ENCODE measurements at regions not wholly inside any gene's neighbourhood (a gene's known extent, or its start where the extent isn't known, plus 50 kb on each side); places are given as distances from the start of the nearest gene placed in this dataset.

DNA sequence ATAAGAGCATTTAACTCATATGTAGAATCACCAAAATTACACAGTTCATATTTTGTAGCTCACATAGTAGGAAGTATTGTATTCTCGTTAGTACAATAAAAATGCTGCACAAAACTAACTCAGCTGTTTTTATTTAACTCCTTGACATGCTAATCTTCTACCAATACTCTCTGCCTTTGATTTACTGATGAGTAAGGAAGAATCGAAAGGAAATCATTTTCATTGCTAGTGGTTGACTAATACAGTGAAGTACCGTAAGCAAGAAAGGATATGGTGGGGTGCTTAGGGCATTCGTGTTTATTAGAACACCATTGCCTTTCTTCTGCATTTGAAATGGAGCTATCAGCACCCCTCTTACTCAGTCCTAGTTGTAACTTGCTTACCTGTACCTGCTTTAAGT, 1239.1 kb upstream of the TENM3 start:
- Histone ChIP-seq H3K27ac (no peak overlapping the region), H3K9me3 (no peaks in the 10 kb centered on the region), H3K36me3 (ENCODE audit: low read depth, missing control alignments) (no peaks in the 10 kb centered on the region), H3K27me3 (no peaks in the 10 kb centered on the region), H3K4me1 (no peaks in the 10 kb centered on the region), H3K4me3 (no peak overlapping the region)
- intact Hi-C loops (cut with DNase I; ENCODE audit: low total_unique reads), result no loop called here
- WGBS, 2 donors, result 88 to 89% methylated on average over 4 of the region's 4 CpGs
- TF ChIP-seq, protein P1, sequence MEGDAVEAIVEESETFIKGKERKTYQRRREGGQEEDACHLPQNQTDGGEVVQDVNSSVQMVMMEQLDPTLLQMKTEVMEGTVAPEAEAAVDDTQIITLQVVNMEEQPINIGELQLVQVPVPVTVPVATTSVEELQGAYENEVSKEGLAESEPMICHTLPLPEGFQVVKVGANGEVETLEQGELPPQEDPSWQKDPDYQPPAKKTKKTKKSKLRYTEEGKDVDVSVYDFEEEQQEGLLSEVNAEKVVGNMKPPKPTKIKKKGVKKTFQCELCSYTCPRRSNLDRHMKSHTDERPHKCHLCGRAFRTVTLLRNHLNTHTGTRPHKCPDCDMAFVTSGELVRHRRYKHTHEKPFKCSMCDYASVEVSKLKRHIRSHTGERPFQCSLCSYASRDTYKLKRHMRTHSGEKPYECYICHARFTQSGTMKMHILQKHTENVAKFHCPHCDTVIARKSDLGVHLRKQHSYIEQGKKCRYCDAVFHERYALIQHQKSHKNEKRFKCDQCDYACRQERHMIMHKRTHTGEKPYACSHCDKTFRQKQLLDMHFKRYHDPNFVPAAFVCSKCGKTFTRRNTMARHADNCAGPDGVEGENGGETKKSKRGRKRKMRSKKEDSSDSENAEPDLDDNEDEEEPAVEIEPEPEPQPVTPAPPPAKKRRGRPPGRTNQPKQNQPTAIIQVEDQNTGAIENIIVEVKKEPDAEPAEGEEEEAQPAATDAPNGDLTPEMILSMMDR (IDR thresholded peaks at IDR 0.05), result no peak
- TF ChIP-seq POLR2A (IDR thresholded peaks at IDR 0.05), result no peak
- no peak for DNase-seq

DNA sequence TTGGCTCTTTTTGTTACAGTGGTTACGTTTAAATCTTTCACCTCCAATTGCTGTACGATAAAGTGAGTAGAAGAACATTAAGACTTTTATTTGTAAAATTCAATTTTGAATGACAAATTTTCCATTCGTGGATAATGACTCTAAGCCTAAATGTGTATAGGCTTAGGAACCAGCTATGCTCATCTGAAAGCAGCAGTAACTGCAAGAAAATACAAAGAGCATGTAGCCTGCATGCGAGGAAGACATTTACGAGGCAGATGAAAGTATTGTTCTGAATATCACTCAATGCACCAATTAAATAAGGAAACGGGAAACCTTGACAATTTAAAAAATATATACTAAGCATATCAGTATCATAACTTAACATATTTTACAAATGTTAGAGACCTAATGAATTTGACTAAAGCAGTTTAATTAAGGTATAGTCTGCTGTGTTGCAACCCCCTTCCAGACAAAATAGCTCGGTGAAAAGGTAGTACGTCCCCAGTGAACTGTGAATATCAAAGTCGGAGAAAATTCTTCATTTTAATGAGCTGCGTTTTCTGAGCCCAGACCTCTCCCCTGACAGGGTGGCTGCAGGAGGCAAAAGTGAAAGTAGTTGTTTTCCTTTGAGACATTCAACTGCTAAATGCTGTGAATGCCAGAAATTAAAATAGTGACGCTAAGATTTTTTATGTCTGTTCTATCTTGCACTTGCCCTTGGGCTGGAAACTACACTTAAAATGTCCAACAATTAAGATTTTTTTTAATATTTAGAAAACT, 1236.5 kb upstream of the TENM3 start:
- no peaks in the 10 kb centered on the region for H3K36me3 ChIP-seq (ENCODE audit: low read depth, missing control alignments)
- intact Hi-C loops (cut with DNase I; ENCODE audit: low total_unique reads), result no loop called here
- 24 to 36% methylated on average over 11 of the region's 11 CpGs for WGBS, 2 donors
- no peaks in the 10 kb centered on the region for H3K9me3 ChIP-seq
- no peaks in the 10 kb centered on the region for H3K4me1 ChIP-seq
- TF ChIP-seq, protein P1 (IDR thresholded peaks at IDR 0.05), result no peak
- TF ChIP-seq POLR2A (IDR thresholded peaks at IDR 0.05), result no peak
- H3K4me3 ChIP-seq, result no peak overlapping the region
- H3K27me3 ChIP-seq, result no peaks in the 10 kb centered on the region
- no peak overlapping the region for H3K27ac ChIP-seq
- DNase-seq, result no peak

DNA sequence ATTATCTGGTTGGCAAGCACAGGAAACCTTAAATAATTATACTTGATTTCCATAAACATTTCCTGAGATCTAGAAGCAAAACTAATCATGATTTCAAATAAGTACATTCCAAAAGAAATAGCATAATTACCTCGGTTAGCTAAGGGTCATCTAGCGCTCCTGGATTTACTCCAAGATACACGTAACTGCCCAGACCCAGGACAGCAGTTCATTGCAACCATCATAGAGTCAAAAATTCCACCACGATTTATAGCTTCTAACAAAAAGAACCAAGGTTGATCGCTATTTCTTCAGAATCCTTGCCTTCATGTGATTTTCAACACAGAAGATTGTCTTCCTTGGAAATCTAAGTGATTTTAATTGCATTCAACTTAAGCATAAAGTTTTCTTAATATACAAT, 1235.5 kb upstream of the TENM3 start:
- Histone ChIP-seq H3K36me3 (ENCODE audit: low read depth, missing control alignments) (no peaks in the 10 kb centered on the region), H3K27ac (no peak overlapping the region), H3K4me1 (no peaks in the 10 kb centered on the region), H3K4me3 (no peak overlapping the region), H3K9me3 (no peaks in the 10 kb centered on the region), H3K27me3 (no peaks in the 10 kb centered on the region)
- WGBS, 2 donors, result 52 to 57% methylated on average over 5 of the region's 5 CpGs
- no peak for DNase-seq
- intact Hi-C loops (cut with DNase I; ENCODE audit: low total_unique reads), result no loop called here
- TF ChIP-seq POLR2A (IDR thresholded peaks at IDR 0.05), result no peak
- TF ChIP-seq, protein P1 (IDR thresholded peaks at IDR 0.05), result no peak

DNA sequence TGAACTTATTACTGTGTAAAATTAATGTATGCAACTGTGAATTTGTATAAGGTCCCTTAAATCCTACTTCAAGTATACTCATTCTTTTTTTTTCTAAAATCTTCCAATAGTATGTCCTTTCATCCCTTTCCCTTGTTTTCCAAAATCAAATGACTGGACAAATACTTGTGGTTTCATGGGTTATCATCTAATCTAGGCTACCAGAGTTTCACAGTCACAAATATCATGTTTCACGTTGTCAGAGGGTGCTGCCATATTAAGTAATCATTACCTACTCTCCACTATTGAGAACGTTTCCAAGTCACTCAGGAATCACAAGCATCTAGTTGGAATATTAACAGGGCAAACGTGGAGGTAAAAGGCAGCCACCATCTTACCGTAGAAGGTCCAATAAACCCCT, 1235.0 kb upstream of the TENM3 start:
- H3K27me3 ChIP-seq, result no peaks in the 10 kb centered on the region
- TF ChIP-seq, protein P1 (IDR thresholded peaks at IDR 0.05), result no peak
- TF ChIP-seq POLR2A (IDR thresholded peaks at IDR 0.05), result no peak
- H3K4me1 ChIP-seq, result no peaks in the 10 kb centered on the region
- no peaks in the 10 kb centered on the region for H3K36me3 ChIP-seq (ENCODE audit: low read depth, missing control alignments)
- H3K27ac ChIP-seq, result no peak overlapping the region
- DNase-seq, result no peak
- intact Hi-C loops (cut with DNase I; ENCODE audit: low total_unique reads), result no loop called here
- no peak overlapping the region for H3K4me3 ChIP-seq
- no peaks in the 10 kb centered on the region for H3K9me3 ChIP-seq
- 74 to 75% methylated on average over 4 of the region's 4 CpGs for WGBS, 2 donors

DNA sequence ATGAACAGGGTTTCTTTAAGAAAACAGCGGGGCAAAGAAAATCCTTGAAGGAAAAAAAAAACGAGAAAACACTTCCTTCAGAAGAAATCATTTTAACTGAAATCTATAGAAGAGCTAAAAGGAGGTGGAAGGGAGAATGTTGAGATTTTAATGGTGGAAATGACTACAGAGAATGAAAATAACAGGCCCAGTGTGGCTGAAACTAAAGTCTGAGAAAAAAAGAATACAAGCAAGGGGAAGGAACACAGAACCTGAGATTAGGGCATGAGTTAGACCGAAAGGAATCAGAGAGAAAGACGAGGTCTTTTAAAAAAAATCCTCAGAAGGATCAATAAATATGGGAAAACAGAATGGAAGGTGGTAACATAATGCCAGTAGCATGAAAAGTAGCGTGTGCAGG, 1230.0 kb upstream of the TENM3 start:
- Histone ChIP-seq H3K36me3 (ENCODE audit: low read depth, missing control alignments) (no peaks in the 10 kb centered on the region), H3K27me3 (no peaks in the 10 kb centered on the region), H3K4me1 (no peaks in the 10 kb centered on the region), H3K9me3 (no peaks in the 10 kb centered on the region), H3K27ac (no peak overlapping the region), H3K4me3 (no peak overlapping the region)
- WGBS, 2 donors, result 90 to 91% methylated on average over 5 of the region's 5 CpGs
- no peak for TF ChIP-seq POLR2A (IDR thresholded peaks at IDR 0.05)
- TF ChIP-seq, protein P1 (IDR thresholded peaks at IDR 0.05), result no peak
- intact Hi-C loops (cut with DNase I; ENCODE audit: low total_unique reads), result no loop called here
- no peak for DNase-seq
